ENCODE measurements at regions not wholly inside any gene's neighbourhood (a gene's known extent, or its start where the extent isn't known, plus 50 kb on each side); places are given as distances from the start of the nearest gene placed in this dataset.

GRCh38 chr14:101004954-101005353 lies 101.4 kb upstream of the RTL1 start:
- no peak for TF ChIP-seq FOS (IDR thresholded peaks at IDR 0.05; ENCODE audit: borderline replicate concordance, insufficient read depth, low read length)
- no peak for TF ChIP-seq MYC (IDR thresholded peaks at IDR 0.05; ENCODE audit: low read depth, low read length)

Measured in endothelial cell of umbilical vein (primary cell).